ENCODE measurements at regions not wholly inside any gene's neighbourhood (a gene's known extent, or its start where the extent isn't known, plus 50 kb on each side); places are given as distances from the start of the nearest gene placed in this dataset.
"Not testable (repeated sequence)": the region's sequence is repeated elsewhere in the genome, so short reads cannot be mapped to it uniquely, and the experiment has no call there.

DNA sequence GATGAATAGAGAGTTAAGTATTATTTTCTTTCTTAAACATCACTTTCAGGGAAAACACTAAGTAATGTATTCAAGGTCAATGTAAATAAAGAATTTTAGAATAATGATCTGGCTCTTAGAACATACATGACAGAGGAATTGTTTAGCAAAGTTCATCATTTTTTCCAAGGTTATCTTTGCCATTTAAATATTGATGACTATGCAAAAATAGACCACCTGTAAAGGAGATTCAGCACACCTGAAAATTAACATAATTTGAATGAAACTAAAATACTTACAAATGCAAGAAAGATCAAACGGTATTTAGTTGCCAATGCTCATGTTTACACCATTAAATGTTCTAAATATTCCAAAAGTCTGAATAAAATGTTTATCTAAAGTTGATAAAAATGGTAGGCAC, 782.6 kb upstream of the CHORDC1 start:
- DNase-seq (ENCODE audit: low spot score) = no peak

DNA sequence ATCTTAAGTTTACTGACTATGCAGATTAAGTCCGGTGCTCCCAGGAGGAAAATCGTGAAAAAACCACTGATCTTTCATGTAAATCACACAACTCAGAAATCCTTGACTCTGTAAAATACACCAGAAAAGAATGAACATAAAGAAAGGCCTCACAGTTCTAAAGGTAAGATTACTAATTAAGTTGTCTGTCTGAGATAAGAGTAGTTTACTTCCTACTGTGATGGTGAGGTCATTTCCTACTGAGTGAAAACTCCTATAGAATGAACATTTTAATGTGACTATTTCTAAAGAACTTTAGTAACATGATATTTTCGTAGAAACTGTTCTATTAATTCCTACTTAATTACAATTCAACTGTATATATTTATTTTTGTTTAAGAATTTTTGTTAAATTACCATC, 774.4 kb upstream of the CHORDC1 start:
- no peak for DNase-seq (ENCODE audit: low spot score)

GRCh38 chr11:90972159-90972558, 749.3 kb upstream of the CHORDC1 start:
- not testable (repeated sequence) for DNase-seq (ENCODE audit: low spot score)

DNA sequence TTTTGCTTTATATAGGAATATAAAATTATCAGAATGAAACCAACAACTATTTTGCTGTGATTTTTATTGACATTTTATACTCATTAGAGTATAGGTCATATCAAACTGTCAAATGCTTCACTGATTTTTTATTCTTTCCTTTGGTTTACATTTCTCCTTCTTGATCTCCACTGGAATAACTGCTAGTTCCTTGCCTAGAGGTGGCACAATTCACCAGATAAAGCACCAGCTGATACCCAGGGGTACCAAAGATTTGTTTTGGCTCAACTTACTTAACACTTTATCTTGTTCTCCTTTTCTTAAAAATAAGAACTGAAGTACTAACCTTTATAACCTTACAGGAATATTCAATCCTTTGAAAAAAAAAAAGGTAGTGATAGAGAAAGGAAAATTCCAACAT, 725.1 kb upstream of the CHORDC1 start:
- no peak for DNase-seq (ENCODE audit: low spot score)

DNA sequence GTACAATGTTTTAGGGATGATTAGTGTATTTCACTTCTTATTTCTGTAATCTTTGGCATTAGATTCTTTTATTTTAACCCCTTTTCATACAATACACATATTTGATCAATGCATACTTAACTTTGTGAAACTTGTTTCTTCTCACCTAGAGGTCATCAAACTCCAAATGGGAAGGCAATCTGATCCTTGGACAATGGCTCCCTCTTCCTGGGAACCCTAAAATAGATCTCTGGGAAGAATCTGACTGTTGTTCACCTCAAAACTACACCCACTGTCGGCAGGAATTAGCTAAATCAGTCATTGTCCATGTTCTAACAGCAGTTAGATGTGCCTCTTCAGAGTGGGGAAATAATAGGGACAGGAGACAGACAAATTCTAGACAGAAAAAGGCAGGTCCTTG, 707.4 kb upstream of the CHORDC1 start:
- DNase-seq (ENCODE audit: low spot score) = no peak

DNA sequence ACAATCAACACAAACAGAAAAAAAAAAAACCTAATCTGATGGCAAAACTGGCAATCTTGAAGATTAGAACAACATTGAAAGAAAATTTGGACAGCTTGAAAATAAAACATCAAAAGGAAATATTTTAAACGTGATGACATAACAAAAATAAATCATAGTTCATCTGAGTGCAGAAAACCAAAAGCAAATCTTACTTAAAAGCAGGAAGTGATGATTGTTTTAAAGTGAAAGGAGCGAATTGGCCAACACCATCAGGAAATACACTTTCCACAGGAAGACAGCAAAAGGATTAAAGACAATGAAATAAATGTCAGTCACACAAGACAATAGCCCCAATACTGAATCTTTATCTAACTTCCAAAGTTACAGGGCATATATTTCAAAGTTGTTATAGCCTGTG, 696.5 kb upstream of the CHORDC1 start:
- DNase-seq (ENCODE audit: low spot score) = no peak

GRCh38 chr11:90916706-90917105, 693.9 kb upstream of the CHORDC1 start:
- no peak for DNase-seq (ENCODE audit: low spot score)

DNA sequence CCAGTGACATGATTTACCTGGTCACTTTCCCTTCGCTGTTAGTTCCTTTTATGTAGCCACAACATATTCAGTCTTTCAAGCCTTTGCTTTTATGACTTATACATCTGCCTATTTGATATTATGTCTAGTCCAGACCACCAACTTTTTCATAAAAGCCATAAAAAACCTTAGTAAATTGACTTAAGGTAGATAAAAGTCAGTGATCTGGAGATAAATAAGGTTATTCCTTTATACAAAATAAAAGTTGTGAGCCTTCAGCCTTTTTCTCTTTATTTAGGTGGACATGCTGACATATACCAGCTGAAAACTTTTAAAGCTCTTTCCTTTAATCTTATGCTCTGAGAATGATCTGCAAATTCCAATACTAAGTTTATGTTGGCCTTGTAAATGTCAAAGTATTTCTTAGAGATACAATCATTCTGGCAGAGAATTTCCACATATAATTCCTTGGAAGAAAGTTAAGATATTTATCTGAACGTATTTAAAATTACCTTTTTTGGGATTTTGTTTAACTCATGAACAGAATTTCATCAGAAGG, 690.4 kb upstream of the CHORDC1 start:
- DNase-seq (ENCODE audit: low spot score) = no peak

DNA sequence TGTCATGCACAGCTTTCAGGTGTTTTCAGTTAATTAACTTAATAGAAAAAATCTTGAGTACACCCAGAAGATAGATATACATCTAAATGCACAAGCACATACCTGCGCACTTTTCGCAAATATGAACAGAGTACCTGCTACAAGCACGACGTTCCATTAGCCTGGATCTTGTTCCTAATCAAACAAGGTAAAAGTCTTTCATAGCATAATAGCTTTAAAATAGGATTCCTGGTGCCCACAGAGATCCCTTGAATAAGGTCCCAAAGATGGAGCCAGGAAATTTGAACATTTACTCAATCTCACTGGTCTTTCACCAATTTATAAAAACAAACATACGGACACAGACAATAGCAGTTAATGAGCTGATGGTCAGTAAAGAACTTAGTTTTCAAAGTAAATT, 689.8 kb upstream of the CHORDC1 start:
- DNase-seq (ENCODE audit: low spot score) = no peak

GRCh38 chr11:90911192-90911591, 688.3 kb upstream of the CHORDC1 start:
- DNase-seq (ENCODE audit: low spot score) = no peak

DNA sequence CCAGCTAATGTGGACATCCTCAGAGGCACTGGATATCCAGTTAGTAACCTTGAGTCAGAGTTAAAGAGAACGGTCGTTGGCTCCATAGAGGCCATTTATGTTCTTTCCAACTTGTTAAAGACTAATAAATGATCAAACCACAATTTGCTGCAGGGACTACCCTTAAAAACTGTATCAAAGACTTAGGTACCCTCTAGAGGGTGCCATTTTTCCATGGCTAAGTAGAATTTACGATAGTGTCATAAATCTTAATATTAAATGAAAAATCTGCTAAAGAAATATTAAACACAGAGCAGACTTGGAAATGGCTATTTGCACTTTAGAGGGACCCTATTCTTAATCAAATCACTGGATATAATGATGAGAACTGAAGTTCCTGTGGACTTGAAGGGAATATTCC, 685.2 kb upstream of the CHORDC1 start:
- DNase-seq (ENCODE audit: low spot score) = no peak

GRCh38 chr11:90895850-90896249, 673.0 kb upstream of the CHORDC1 start:
- DNase-seq (ENCODE audit: low spot score) = no peak

GRCh38 chr11:90890347-90890746, 667.5 kb upstream of the CHORDC1 start:
- no peak for DNase-seq (ENCODE audit: low spot score)

DNA sequence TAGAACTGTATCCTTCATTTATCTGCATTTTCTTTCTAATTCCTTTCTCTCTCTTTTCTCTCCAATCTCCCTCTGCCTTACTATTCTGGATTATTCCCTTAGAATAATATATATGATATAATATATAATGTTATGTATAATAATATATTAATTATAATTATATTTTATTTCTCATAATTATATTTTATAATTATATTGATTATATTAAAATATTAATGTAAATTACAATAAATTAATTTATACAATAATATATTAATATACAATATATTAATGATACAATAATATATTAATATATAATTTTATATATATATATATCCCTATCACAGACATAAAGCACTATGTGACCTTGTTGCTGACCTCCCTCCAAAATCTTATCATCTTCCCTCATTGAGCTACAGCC, 661.3 kb upstream of the CHORDC1 start:
- no peak for DNase-seq (ENCODE audit: low spot score)

- DNase-seq (ENCODE audit: low spot score) = no peak
Observed at GRCh38 chr11:90874986-90875385, 652.1 kb upstream of the CHORDC1 start.

DNA sequence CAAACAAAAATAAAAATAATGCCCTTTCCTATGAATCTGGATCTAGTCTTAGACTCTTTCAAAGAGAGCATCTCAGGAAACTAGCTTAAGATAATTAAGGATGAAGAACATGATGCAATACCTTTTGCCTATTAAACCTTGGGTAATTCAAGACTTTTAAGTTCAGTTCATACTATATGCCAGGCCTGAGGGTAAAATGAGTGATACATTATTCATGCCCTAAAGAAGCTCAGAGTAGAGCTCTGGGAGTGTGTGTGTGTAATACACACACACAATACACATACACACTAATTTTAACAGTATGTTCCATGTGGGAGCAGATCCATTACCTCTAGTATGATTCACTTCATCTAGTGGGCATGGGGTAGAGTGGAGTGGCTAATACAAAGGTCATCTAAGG, 651.4 kb upstream of the CHORDC1 start:
- DNase-seq (ENCODE audit: low spot score) = no peak

DNA sequence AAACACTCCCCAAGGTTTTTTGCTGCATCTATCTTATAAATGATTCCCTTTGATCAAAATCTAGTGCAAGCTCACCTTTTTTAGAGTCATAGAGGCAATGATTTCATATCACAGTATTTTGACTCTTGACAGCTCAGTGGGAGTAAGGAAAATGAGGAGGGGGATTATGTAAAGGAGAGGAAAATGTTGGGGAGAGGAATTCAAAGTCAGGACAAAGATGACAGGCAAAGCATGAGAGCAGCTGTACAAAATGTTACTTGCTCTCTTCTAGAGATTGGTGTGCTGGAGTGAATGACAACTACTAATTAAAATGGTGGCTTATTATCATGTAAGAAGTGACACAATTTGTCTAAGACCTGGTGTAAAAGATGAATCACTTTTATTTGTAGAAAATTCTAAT, 644.6 kb upstream of the CHORDC1 start:
- DNase-seq (ENCODE audit: low spot score) = no peak

DNA sequence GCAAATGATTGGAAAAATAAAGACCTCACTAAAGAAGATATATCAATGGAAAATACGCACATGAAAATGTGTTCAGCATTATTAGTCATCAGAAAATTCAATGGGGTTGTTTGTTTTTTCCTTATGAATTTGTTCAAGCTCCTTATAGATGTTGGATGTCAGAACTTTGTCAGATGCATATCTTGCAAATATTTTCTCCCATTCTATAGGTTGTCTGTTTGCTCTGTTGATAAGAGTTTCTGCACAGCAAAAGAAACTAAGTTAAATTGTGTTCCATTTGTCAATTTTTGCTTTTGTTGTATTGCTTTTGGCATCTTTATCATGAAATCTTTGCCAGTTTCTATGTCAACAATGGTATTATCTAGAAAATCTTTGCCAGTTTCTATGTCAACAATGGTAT, 633.9 kb upstream of the CHORDC1 start:
- DNase-seq (ENCODE audit: low spot score) = no peak

DNA sequence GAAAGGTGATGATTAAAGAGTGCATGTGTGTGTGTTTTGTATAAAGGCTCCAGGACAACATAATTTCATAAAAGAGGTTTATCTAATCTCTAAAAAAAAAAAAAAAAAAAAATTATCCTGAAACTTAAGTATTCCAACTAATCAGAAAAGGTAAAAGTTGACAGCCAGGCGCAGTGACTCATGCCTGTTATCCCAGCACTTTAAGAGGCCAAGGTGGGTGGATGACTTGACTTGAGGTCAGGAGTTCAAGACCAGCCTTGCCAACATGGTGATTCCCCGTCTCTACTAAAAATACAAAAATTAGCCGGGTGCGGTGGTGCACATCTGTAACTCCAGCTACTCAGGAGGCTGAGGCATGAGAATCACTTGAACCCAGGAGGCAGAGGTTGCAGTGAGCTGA, 632.7 kb upstream of the CHORDC1 start:
- no peak for DNase-seq (ENCODE audit: low spot score)

- no peak for DNase-seq (ENCODE audit: low spot score)
Observed at GRCh38 chr11:90851196-90851595, 628.3 kb upstream of the CHORDC1 start.

GRCh38 chr11:90849312-90849711, 626.5 kb upstream of the CHORDC1 start:
- no peak for DNase-seq (ENCODE audit: low spot score)

- DNase-seq (ENCODE audit: low spot score) = no peak
Observed at GRCh38 chr11:90847268-90847886, 624.5 kb upstream of the CHORDC1 start.

DNA sequence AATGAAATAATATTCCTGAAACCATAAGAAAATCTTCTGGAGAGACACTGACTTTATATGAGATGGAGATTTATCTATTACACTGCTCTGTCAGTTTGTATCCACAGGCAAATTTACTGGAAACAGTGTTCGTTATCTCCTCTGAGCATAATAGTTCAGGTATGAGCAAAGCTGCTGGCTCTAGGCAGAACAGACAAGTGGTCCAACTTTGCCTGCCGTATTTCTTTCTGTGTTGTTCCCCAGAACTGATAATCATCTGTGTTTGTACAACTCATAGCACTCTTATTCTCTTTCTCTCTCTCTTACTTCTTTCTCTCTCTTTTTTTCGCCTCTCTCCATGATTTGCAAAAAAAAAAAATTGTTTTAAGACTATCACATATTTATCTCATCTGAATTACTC, 623.8 kb upstream of the CHORDC1 start:
- DNase-seq (ENCODE audit: low spot score) = no peak

- DNase-seq (ENCODE audit: low spot score) = no peak
Observed at GRCh38 chr11:90845799-90846198, 623.0 kb upstream of the CHORDC1 start.

DNA sequence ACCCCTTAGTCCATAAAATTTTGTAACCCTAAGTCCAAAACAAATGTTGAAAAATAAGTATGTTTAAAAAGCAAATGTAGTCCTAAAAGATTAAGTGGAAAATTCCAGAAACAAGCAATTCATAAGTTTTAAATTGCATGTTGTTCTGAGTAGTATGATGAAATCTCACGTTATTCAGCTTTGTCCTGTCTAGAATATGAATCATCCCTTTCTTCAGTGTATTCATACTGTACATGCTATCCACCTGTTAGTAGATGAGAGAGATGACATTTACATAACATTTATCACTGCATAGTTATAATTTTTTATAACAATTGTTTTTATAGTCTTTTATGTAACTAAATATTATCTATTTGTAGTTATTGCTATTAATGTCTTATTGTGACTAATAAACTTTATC, 622.3 kb upstream of the CHORDC1 start:
- no peak for DNase-seq (ENCODE audit: low spot score)
